ENCODE measurements at regions not wholly inside any gene's neighbourhood (a gene's known extent, or its start where the extent isn't known, plus 50 kb on each side); places are given as distances from the start of the nearest gene placed in this dataset.
"Not testable (repeated sequence)": the region's sequence is repeated elsewhere in the genome, so short reads cannot be mapped to it uniquely, and the experiment has no call there.

DNA sequence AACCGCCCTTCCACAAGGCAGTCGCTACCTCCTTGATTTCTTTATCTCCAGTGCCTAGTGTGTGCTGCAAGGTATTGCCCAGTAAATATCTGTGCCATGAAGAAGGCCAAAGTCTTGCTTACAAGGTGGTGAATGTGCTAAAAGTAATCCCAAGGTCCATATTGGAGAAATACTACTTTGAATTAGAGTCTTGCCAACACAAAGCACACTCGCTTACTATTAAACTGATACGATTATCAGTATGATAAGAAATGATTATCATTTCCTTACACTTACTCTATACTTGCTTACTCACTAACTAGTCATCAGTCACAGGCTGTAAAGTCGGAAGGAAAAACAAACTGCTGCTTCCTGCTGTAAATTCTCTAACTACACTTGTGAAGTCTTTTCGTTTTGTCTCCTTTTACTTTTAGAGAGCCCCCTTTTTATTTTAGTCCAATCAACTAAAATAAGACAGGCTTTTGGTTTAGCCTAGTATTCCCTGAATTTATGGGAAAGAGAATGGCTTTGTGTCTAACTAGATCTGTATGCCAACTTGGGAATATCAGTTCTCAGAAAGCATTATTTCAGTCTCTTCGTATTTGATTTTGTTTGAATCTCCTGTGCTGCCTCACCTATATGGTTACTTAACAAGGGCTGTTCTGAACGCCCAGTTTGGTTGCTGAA, 107.1 kb upstream of the TSC22D2 start:
- DNase-seq (ENCODE audit: low spot score): no peak

DNA sequence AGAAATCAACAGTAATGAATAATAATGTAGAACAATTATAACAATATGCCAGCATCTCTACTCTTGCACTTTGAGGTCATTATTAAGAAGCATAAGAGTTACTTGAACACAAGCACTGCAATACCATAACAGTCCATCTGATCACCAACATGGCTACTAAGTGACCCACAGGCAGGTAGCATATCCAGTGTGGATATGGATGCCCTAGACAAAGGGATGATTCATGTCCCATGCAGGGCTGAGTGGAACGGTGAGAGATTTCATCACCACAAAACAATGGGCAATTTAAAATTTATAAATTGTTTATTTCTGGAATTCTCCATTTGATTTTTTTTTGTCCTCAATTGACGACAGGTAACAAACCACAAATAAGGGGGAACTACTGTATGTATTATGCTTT, 107.7 kb upstream of the TSC22D2 start:
- DNase-seq (ENCODE audit: low spot score): no peak

DNA sequence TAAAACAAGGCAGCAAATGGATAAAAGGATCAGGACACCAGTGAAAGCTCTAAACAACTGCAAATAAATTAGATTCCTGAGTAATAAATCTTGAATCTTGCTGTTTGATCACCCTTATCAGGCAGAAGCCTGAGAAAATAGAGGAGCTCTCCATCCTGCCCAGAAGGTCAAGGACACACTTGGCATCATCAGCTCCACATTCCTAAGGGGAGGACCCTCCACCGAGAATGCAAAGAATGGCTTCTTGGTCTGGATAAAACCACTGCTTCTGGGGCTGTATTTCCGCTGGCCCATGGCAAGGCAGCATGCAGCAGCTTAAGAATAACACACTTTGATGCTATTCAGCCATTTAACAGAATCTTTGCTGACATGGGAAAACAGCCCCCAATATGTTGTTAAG, 108.9 kb upstream of the TSC22D2 start:
- DNase-seq (ENCODE audit: low spot score): no peak

DNA sequence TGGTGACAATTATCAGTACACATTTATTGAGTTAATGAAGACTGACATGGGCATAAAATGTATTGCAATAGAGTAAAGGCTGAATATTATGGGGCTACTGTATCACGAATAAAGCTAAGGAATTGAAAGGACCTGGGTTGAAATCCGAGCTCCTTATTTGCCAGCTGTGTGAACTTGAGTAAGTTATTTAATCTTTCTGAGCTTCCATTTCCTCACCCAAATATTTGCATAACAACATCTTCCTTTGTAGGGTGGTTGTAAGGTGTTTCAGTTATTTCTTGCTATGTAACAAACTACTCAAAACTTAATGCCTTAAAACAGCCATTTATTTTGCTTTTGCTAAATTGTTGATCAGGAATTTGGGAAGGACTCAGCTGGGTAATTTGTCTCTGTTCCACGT, 111.1 kb upstream of the TSC22D2 start:
- DNase-seq (ENCODE audit: low spot score): no peak

DNA sequence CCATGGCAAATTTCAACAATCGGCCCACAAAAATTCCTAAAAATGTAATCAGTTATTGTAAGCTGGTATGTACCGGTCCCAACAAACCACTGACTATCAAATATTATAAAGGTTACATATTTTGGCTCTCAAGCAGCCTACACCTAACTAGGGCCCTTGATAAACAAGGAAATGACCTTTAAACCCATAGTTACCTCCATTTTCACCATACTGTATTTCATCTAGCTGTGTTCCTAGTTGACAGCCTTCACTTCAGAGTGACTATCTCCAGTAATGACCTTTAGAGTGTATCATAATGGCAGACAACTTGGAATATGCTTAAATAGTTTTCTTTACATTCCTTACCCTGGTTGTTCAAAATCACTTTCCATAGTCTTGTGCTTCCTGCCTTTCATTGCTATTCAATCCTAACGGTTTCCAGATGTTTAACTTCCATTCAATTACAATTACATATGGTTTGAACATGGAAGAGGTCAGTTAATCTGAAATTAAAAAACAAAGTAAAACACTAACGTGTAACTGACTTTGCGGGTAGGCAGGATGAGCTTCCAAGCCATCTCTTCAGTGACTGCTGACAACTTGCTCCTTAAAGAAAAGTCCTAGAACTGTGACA, 111.9 kb upstream of the TSC22D2 start:
- no peak for DNase-seq (ENCODE audit: low spot score)

DNA sequence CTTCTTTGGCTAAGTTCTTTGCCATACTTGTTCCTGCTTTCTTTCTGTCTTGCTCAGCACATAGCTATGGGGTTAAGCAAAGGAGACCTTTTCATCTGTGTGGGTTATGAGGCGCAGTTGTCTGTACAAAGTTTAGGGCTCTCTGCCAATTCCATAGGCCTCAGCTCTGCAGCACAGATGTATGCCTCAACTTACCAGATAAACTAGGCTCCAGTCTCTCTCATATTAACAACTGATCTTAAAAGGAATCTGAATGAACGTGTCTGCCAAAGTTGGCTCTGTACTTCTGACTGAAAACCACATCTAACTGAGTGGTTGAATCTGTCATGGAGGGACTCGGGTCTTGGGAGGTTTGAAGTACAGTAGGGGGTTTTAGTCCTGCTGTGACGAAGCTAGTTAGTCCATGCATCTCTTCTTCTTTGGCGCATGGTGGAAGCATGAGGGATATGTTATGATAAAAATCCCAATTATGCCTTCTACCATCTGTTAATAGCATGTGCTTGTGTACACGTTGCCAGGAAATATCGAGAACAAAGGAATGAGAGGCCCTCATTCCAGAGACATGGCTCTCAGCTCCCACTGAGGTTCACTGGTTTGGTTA, 114.6 kb upstream of the TSC22D2 start:
- no peak for DNase-seq (ENCODE audit: low spot score)

DNA sequence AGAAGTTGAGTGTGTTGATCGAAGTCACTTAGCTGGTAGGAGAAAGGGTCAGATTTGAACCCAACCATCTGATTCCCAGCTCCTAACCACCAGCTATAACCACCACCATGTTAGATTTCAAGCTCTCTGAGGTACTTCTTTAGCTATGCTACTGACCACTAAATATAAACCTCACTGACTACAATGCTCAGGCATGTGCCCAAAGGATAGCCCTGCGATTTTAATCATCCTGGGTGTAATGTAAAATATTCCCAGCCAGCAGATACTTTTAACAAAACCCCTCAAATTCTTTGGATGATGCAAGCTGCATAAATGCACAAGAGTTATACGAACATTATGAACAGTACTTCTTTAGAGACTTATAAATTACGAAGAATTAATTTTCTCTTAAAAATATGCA, 115.2 kb upstream of the TSC22D2 start:
- DNase-seq (ENCODE audit: low spot score): no peak

DNA sequence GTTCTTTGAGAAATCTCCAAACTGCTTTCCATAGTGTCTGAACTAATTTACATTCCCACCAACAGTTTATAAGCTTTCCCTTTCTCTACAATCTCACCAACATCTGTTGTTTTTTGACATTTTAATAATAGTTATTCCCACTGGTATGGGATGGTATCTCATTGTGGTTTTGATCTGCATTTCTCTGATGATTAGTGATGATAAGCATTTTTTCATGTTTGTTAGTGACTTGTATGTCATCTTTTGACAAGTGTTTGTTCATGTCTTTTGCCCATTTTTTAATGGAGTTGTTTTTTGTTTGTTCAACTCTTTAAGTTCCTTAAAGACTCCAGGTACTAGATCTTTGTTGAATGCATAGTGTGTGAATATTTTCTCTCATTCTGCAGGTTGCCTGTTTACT, 116.6 kb upstream of the TSC22D2 start:
- DNase-seq (ENCODE audit: low spot score): no peak

DNA sequence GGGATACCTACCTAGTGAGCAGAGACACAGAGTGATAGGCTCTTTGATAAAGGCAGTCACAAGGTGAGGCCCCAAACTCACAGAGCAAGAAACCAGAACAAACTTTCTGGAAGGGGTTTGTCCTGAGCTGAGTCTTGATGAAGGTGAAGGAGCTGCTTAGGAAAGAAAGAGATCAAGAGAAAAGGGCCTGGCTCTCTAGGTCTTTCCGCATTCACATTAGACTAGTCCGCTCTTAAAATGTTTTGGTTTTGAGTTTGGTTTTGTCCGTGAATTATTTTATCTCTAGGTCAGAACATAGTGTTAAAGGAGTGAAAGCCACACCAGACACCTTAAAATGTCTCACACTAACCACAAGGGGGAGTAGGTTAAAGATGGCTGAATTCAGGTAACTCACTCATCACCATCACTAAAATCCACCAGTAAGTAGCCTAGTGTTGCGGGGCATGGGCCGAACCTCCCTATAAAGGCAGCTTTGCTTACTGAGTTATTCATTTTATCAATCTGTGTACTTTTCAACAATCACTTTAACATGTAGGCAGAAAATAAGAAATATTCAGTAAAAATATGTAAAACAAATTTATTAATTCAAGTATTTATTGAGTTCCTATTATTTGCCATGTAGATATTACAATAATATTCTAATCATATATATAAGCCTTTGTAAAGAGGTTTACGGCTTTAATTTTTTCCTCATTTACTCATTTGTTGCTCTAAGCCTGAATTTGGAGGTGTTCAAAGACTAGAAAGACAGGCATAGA, 121.5 kb upstream of the TSC22D2 start:
- peak; percentile 51 for DNase-seq (ENCODE audit: low spot score)

DNA sequence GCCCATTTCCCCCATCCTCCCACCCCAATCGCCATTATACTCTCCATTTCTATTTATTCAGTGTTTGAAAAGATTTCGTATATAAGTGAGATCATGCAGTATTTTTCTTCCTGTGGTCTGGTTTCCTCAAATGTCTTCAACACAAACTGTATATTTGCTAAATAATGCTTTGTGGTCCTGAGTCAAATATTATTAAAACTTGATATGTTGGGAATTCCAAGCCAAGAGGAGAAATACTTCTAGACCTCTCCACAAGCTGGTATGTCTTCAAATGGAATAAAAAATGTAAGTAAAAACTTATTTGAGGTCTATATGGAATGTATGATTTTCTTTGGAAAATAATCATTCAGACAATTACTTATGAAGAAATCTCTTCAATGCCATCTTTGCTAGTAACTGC, 122.5 kb upstream of the TSC22D2 start:
- DNase-seq (ENCODE audit: low spot score): no peak

DNA sequence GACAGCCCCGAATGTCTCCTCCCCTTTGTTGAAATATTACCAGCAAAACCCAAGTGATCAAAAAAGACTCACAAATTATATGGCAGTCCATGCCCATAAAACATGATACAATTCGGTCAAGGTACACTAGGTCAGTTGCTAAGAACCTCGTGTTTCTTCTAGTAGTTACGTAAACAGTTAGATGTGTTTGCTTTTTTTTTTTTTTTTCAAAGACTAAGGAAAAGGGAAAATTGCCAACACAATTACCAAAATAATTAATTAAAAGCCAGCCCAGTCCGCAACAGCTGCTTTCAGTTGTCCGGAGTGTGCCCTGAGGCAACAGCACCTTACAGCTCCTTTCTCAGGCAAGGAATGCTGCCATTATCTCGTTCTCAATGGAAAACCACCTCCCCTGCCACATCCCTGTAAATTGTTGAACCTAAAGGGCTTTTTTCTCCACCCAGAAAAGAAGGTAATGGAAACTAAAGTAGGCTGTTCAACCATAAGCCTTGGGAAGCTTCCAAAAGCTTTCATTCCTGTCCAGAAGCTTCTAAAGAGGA, 129.2 kb upstream of the TSC22D2 start:
- DNase-seq (ENCODE audit: low spot score): no peak

DNA sequence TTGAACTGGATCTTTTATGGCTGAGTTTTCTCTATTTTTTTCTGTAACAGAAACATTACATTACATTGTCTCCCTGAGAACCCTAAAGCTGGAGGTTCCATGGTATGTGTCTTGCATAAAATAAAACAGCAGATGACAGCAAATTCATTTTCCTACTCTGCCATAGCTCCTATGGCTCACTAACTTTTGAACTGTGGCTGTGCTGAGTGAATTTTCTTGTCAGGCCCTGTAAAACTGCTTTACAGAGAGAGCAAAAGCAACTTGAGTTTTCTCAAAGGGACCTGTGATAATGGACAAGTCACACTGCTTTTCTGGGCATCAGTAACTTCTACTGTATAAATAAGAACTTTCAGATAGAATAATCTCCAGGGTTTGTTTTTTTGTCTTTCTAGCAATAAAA, 129.9 kb upstream of the TSC22D2 start:
- DNase-seq (ENCODE audit: low spot score): no peak

DNA sequence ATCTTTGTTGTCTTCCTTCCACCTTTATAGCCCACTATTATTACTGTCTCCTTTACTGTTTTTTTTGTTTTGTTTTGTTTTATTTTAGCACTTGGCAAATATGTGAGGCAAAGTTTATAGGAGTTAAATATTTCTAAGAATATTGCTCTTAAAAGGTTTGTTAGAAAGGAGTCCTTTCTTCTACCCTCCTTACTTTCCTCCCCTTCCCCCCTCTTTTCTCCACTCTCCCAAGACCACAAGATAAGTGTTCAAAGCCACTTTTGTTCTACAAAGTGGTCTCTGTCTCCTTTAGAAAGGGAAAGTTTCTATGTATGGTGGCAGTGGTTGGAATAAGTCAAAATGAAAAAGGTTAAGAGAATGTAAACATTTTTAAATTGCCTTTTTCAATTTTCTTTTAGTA, 130.7 kb upstream of the TSC22D2 start:
- no peak for DNase-seq (ENCODE audit: low spot score)

DNA sequence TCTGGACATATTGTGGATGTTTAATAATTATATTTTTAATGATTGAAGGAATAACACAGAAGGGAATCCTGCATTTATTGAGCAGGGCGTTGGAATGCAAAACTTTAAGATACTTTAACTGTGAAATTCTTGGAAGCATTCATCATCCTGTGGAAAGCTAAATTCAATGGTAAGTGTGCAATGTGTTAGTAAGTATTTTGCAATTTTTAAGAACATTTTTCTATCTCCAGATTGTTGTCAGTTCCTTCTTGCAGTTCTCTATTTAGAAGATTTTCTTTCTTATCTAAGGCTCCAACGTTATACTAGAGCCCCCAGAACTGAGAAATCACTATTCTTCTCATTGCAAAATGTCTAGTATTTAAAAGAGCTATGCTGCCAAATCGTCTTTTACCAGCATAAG, 132.2 kb upstream of the TSC22D2 start:
- no peak for DNase-seq (ENCODE audit: low spot score)

DNA sequence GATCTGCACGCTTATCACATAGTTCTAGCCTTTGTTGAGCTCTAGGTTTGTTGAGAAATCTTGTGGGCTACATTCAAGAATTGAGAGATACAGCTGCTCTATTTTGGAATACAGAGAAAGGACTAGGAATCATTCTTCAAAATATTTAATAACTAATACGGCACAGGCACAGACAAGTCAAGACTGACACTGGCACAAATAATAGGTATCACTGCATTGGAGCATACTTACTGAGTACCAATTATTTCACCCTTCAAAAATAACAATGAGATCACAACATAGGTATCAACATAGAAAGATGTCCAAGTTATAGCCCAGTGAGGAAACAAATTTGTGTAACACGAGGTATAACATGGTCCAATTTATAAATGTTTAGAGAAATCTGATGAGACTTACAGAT, 133.7 kb upstream of the TSC22D2 start:
- DNase-seq (ENCODE audit: low spot score): no peak

DNA sequence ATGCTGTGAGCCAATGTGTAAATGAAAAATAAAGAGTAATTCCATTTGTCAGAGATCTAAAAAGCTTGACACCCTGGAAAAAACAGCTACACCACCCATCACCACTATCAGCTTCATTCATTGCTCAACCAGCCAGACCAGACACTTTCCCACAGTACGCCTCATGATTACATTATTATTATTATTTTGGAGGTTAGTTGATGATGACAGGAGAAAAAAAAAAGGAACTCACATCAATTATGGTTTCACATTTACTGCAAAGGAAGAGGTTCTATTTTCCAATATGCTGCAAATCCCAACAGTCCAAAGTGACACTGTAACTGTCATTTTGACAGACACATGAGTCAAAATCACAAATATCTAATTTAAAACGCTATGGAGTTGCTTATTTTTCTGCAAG, 134.7 kb upstream of the TSC22D2 start:
- DNase-seq (ENCODE audit: low spot score): no peak

DNA sequence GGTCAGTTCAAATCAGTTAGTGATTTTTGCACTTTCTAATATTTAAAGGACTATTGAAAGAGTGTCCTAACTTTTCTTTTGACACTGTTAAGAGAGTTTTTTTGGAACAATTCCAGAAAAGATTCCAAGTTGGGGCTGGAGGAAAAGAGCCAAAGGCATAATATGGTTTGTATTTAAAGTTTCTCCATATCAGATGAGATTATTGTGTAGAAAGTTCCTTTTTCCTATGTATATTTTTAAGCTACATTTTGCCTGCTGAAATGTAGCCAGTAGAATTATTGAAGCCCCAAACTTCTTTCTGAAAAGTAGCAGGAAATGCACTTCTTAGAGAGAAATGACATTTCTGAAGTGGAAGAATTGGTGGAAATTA, 136.5 kb upstream of the TSC22D2 start:
- DNase-seq (ENCODE audit: low spot score): no peak

DNA sequence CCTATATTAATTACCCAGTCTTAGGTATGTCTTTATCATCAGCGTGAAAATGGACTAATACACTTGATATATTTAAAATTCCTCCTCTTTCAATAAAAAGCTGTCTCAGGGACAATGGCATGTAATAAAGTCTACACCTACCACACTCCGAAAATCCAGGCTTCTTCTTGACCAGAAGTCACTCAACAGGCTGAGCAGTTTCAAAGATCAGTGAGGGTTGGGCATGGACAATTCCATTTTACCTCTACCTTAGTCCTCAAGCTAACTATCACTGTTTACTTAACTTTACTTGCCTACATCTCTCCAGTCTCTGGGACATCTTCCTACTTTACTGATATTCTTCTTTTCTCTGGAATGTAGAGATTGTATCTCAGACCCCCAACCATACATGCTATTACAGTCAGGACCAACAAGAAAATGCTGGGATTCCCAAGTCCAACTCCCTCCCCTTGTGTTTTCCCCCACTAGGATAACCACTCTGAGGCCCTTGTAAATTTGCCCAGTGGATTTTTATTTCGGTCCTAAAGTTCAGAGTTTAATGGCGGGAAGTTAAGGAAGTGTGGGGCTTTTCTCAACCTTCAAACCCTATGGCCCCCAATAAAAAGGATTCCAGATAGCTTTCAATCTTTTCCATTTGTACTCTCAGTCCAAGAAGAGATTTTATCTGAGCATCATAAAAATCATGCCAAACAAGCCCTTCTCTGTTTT, 137.1 kb upstream of the TSC22D2 start:
- no peak for DNase-seq (ENCODE audit: low spot score)

DNA sequence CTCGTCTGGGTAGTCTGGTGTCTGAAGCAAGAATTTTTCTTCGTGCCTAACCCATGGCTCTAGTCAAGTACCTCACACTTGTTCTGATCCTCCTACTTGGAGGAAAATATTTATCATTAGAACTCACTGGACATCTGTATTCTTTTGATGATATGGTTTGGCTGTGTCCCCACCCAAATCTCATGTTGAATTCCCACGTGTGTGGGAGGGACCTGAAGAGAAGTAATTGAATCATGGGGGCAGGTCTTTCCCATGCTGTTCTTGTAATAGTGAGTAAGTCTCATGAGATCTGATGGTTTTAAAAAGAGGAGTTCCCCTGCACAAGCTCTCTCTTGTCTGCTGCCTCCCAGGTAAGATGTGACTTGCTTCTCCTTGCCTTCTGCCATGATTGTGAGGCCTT, 137.7 kb upstream of the TSC22D2 start:
- DNase-seq (ENCODE audit: low spot score): not testable (repeated sequence)

DNA sequence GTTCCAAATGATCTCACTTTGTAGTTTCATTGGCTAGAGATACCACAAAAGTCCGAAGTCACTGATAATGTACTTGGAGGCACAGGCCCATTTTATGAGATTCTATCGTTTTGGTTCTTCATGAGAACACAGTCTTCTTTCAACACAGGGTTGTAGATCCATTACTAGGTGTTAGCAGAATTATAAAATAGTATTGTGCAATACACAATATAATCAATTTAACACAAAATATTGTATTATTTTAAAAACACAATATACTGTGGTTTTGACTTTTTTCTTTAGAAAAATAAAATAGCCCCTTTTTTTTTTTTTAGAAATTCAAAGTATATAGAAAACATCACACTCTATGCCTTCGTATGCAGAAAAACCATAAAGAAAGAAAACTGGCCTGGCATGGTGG, 138.6 kb upstream of the TSC22D2 start:
- no peak for DNase-seq (ENCODE audit: low spot score)

DNA sequence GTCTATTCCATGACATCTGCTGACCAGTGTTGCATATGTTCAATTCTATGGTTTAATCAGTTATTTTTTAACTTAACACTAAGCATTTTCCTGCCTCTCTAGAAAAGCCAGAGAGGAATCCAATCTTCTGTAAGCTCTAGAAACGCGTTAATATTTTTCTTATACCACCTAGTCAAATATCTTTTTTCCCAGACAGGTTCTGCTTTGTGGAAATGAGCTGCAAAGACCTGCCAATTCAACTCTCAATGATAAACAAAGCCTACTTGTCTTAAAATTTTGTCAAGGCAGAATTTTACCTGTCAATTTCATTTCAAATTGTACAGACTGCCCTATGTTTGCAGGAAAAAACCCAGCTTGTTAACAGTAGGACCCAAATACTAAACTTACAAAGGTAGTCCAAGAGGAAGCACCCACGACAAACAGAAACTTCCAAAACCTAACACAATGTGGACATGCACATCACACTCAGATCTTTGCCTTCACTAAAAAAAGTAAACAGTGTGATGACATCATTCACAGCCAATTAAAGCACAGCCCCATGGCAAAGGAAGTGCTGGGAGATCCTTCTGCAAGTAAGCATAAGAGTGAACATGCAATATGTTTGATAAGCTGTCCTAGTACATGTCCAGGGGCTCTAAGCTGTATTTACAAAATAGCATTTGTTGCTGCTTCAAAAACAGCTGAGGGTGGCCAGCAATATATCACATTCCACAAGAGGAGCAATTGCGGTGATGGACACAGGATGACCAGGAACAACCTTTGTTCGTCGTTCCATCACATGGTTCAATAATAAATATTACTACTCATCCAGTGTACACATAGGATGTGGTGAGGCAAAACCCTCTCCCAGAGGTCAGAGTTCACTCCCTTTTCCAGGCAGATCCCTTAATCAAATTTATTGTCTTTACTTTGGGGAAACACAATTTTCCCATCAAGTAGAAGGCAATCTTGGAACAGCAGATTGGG, 139.4 kb upstream of the TSC22D2 start:
- no peak for DNase-seq (ENCODE audit: low spot score)

Data from SK-N-DZ (cell line).